ENCODE measurements at regions not wholly inside any gene's neighbourhood (a gene's known extent, or its start where the extent isn't known, plus 50 kb on each side); places are given as distances from the start of the nearest gene placed in this dataset.

GRCh38 chr14:104423701-104424405 is 155.7 kb upstream of the C14orf180 start:
- CTCF ChIA-PET, result no interaction called here
- no peak for DNase-seq (ENCODE audit: extremely low spot score)
- POLR2A ChIA-PET, result no interaction called here
- no peak for TF ChIP-seq BHLHE40 (IDR thresholded peaks at IDR 0.05; ENCODE audit: borderline replicate concordance)

GRCh38 chr14:104424406-104425072 is 155.0 kb upstream of the C14orf180 start:
- ChIA-PET POLR2A (no interaction called here), CTCF (no interaction called here)
- TF ChIP-seq SP1 (IDR thresholded peaks at IDR 0.05) (no peak), ARNT (IDR thresholded peaks at IDR 0.05) (no peak), NFRKB (IDR thresholded peaks at IDR 0.05) (no peak), ELF4 (IDR thresholded peaks at IDR 0.05) (no peak), FOXK2 (IDR thresholded peaks at IDR 0.05) (no peak), CTBP1 (IDR thresholded peaks at IDR 0.05; ENCODE audit: borderline replicate concordance) (no peak), HDGF (IDR thresholded peaks at IDR 0.05; ENCODE audit: borderline replicate concordance) (no peak), ZNF384 (IDR thresholded peaks at IDR 0.05) (no peak)
- no peak for DNase-seq (ENCODE audit: extremely low spot score)

GRCh38 chr14:104425171-104425681 is 154.3 kb upstream of the C14orf180 start:
- DNase-seq (ENCODE audit: extremely low spot score), result no peak
- TF ChIP-seq SUZ12 (IDR thresholded peaks at IDR 0.05) (no peak), SP1 (IDR thresholded peaks at IDR 0.05) (no peak), ZNF384 (IDR thresholded peaks at IDR 0.05) (no peak), FOXA1 (IDR thresholded peaks at IDR 0.05) (no peak), PKNOX1 (IDR thresholded peaks at IDR 0.05) (no peak), HDGF (IDR thresholded peaks at IDR 0.05; ENCODE audit: borderline replicate concordance) (no peak), NFRKB (IDR thresholded peaks at IDR 0.05) (no peak)
- POLR2A ChIA-PET, result no interaction called here
- CTCF ChIA-PET, result no interaction called here

GRCh38 chr14:104425763-104426646 is 153.6 kb upstream of the C14orf180 start:
- ChIA-PET POLR2A (no interaction called here), CTCF (no interaction called here)
- no peak for DNase-seq (ENCODE audit: extremely low spot score)
- no peak for TF ChIP-seq SP1 (IDR thresholded peaks at IDR 0.05)
- TF ChIP-seq CTBP1 (IDR thresholded peaks at IDR 0.05; ENCODE audit: borderline replicate concordance), result no peak
- no peak for TF ChIP-seq FOXK2 (IDR thresholded peaks at IDR 0.05)
- TF ChIP-seq SUZ12 (IDR thresholded peaks at IDR 0.05), result no peak
- no peak for TF ChIP-seq LEF1 (IDR thresholded peaks at IDR 0.05; ENCODE audit: borderline replicate concordance)
- TF ChIP-seq FOXA1 (IDR thresholded peaks at IDR 0.05), result no peak
- TF ChIP-seq PKNOX1 (IDR thresholded peaks at IDR 0.05), result no peak
- TF ChIP-seq ZNF384 (IDR thresholded peaks at IDR 0.05), result no peak
- TF ChIP-seq ARNT (IDR thresholded peaks at IDR 0.05), result no peak
- no peak for TF ChIP-seq HDGF (IDR thresholded peaks at IDR 0.05; ENCODE audit: borderline replicate concordance)
- TF ChIP-seq BHLHE40 (IDR thresholded peaks at IDR 0.05; ENCODE audit: borderline replicate concordance), result no peak
- no peak for TF ChIP-seq NFRKB (IDR thresholded peaks at IDR 0.05)
- TF ChIP-seq L3MBTL2 (conservative IDR thresholded peaks at IDR 0.05), result no peak
- no peak for TF ChIP-seq ELF4 (IDR thresholded peaks at IDR 0.05)
- no peak for TF ChIP-seq FOXM1 (IDR thresholded peaks at IDR 0.05; ENCODE audit: borderline replicate concordance)
- no peak for TF ChIP-seq TARDBP (IDR thresholded peaks at IDR 0.05)

- TF ChIP-seq CTBP1 (IDR thresholded peaks at IDR 0.05; ENCODE audit: borderline replicate concordance) (no peak), FOXM1 (IDR thresholded peaks at IDR 0.05; ENCODE audit: borderline replicate concordance) (no peak), SP1 (IDR thresholded peaks at IDR 0.05) (no peak), L3MBTL2 (conservative IDR thresholded peaks at IDR 0.05) (no peak), FOXK2 (IDR thresholded peaks at IDR 0.05) (no peak), ELF4 (IDR thresholded peaks at IDR 0.05) (no peak), NFRKB (IDR thresholded peaks at IDR 0.05) (no peak), FOXA1 (IDR thresholded peaks at IDR 0.05) (no peak), BHLHE40 (IDR thresholded peaks at IDR 0.05; ENCODE audit: borderline replicate concordance) (no peak), ZNF384 (IDR thresholded peaks at IDR 0.05) (no peak), LEF1 (IDR thresholded peaks at IDR 0.05; ENCODE audit: borderline replicate concordance) (no peak), ARNT (IDR thresholded peaks at IDR 0.05) (no peak), HDGF (IDR thresholded peaks at IDR 0.05; ENCODE audit: borderline replicate concordance) (no peak), TARDBP (IDR thresholded peaks at IDR 0.05) (no peak), PKNOX1 (IDR thresholded peaks at IDR 0.05) (no peak), SUZ12 (IDR thresholded peaks at IDR 0.05) (no peak)
- CTCF ChIA-PET, result no interaction called here
- POLR2A ChIA-PET, result no interaction called here
- DNase-seq (ENCODE audit: extremely low spot score), result no peak
These were observed 152.3 kb upstream of the C14orf180 start for GRCh38 chr14:104427131-104427851.

Measured in HEK293T (cell line).